Ovary (tissue), 7 donors: ENCODE measurements at regions not wholly inside any gene's neighbourhood (a gene's known extent, or its start where the extent isn't known, plus 50 kb on each side); places are given as distances from the start of the nearest gene placed in this dataset.
"Not testable (repeated sequence)": the region's sequence is repeated elsewhere in the genome, so short reads cannot be mapped to it uniquely, and the experiment has no call there.

Experiments
- DNase-seq, 5 donors: peaks; one replicate each; pipeline ENCODE4 v3.0.0-alpha.2; 2019 to 2020
- H3K27ac ChIP-seq, 2 donors: fragments of 200-600 bp; one replicate each; pipeline versions ENCODE4 v1.5.1 to v1.8.0; 2019 to 2022
- H3K27me3 ChIP-seq: fragments of 200-600 bp; one replicate; pipeline ENCODE4 v1.8.0; 2022
- H3K36me3 ChIP-seq: fragments of 200-600 bp; sonication (generic); one replicate; pipeline ENCODE4 v1.5.1; 2019
- H3K4me1 ChIP-seq: one replicate; pipeline ENCODE4 v1.8.1; 2013; ENCODE audit warnings: mild to moderate bottlenecking, moderate library complexity; ENCODE audit not compliant: insufficient read depth
- H3K4me3 ChIP-seq: fragments of 200-600 bp; sonication (generic); one replicate; pipeline ENCODE4 v1.5.1; 2017
- H3K9me3 ChIP-seq, 2 donors: fragments of 200-600 bp in 1 of 2; sonication (generic) in 1 of 2; one replicate each; pipeline versions ENCODE4 v1.5.1 to v1.8.1; 2013 to 2019; ENCODE audit warnings: mild to moderate bottlenecking in 1 of 2, moderate library complexity in 1 of 2
- EP300 ChIP-seq: sonication (generic); formaldehyde crosslinking; IDR thresholded peaks from one replicate; pipeline ENCODE4 v1.6.1; 2017; ENCODE audit warnings: antibody characterized with exemption
- POLR2A ChIP-seq: fragments of 450-650 bp; IDR thresholded peaks from one replicate; pipeline ENCODE4 v1.6.1; 2017; ENCODE audit warnings: antibody characterized with exemption, mild to moderate bottlenecking, moderate library complexity
- WGBS, 3 donors: extraction: QIAGEN DNeasy Blood & Tissue Kit in 1 of 3; methylation state at CpG; one replicate each; pipeline versions ENCODE4 v1.1.5 to v1.1.7; 2013 to 2017; 5-methylcytosine and 5-hydroxymethylcytosine counted together
- intact Hi-C, 4 donors: fragments of 100-400 bp; cut with DNase I; formaldehyde crosslinking; loops; one replicate each; pipeline versions ENCODE4 v1.11.0 to v1.15.1; 2022 to 2023
- TF ChIP-seq, protein P1 (sequence below), 3 donors: fragments of 450-650 bp in 2 of 3; fragments of 200-600 bp in 1 of 3; IDR thresholded peaks; one replicate each; pipeline versions ENCODE4 v1.5.1 to v1.8.0; 2016 to 2022; ENCODE audit warnings: antibody characterized with exemption in 3 of 3, mild to moderate bottlenecking in 1 of 3
- donor health status: DM: no; HTN: no; CAD: no; lungs with moderate emphysema.
- donor health status: DM: no; HTN: no; CAD: no.
- donor health status: Bipolar disorder and iron deficiency.
- donor health status: DM: no; HTN: no; CAD: no.
- donor health status: DM: yes; HTN: yes; CAD: no.

DNA sequence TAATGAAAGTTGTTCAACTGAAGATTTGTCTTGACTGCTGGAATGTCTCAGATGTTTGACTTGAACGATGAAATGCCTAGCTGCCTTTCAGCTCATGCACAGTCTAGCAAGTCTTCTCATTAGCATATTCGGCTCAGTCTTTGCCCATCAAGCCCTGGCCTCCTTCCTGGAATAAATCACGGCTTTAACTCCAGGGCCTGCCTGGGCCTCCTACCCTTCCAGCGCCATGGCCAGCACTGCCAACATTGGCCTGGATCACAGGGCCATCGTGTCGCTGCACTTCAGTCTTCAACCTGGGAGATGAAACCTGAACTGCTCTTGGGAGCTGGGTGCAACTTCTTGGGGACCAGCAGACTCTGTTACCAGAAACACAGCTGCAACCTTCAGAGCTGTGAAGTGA is 126.7 kb upstream of the TMEM260 start:
- WGBS, 3 donors = 77 to 83% (median 77%) methylated on average over 6 of the region's 6 CpGs
- TF ChIP-seq POLR2A = no peak
- TF ChIP-seq, protein P1, sequence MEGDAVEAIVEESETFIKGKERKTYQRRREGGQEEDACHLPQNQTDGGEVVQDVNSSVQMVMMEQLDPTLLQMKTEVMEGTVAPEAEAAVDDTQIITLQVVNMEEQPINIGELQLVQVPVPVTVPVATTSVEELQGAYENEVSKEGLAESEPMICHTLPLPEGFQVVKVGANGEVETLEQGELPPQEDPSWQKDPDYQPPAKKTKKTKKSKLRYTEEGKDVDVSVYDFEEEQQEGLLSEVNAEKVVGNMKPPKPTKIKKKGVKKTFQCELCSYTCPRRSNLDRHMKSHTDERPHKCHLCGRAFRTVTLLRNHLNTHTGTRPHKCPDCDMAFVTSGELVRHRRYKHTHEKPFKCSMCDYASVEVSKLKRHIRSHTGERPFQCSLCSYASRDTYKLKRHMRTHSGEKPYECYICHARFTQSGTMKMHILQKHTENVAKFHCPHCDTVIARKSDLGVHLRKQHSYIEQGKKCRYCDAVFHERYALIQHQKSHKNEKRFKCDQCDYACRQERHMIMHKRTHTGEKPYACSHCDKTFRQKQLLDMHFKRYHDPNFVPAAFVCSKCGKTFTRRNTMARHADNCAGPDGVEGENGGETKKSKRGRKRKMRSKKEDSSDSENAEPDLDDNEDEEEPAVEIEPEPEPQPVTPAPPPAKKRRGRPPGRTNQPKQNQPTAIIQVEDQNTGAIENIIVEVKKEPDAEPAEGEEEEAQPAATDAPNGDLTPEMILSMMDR (IDR thresholded peaks at IDR 0.05) = no peak
- TF ChIP-seq EP300 = no peak
- H3K9me3 ChIP-seq = no peaks in the 10 kb centered on the region
- H3K27me3 ChIP-seq = no peaks in the 10 kb centered on the region
- no peaks in the 10 kb centered on the region for H3K4me1 ChIP-seq
- no peak overlapping the region for H3K27ac ChIP-seq
- no peak overlapping the region for H3K4me3 ChIP-seq
- no peak for DNase-seq
- intact Hi-C loops = no loop called here
- H3K36me3 ChIP-seq = no peaks in the 10 kb centered on the region

DNA sequence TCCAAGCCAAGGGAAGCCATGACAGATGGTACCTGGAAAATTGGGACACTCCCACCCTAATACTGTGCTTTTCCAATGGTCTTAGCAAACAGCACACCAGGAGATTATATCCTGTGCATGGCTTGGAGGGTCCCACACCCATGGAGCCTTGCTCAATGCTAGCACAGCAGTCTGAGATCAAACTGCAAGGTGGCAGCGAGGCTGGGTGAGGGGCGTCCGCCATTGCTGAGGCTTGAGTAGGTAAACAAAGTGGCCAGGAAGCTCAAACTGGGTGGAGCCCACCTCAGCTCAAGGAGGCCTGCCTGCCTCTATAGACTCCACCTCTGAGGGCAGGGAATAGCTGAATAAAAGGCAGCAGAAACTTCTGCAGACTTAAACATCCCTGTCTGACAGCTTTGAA is 124.9 kb upstream of the TMEM260 start:
- H3K27me3 ChIP-seq, H3K27ac ChIP-seq, H3K9me3 ChIP-seq, H3K36me3 ChIP-seq, DNase-seq, H3K4me3 ChIP-seq, intact Hi-C loops, H3K4me1 ChIP-seq: not testable (repeated sequence)
- WGBS, 3 donors = 95 to 100% (median 96%) methylated on average over 3 of the region's 3 CpGs

DNA sequence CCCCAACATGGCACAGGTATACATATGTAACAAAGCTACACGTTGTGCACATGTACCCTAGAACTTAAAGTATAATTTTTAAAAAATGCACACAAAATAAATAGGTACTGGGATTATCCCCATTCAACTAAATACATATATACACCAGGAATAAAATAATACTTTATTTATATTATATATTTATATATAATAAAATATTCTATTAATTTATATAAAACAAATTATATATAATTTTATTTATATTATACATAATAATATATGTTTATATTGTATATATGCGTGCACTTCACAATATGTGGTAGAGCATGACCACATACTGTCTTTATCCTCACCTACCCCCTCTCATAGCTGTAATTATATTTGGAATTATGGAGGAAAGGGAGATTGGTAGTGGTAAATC is 119.1 kb upstream of the TMEM260 start:
- Histone ChIP-seq H3K4me1 (no peaks in the 10 kb centered on the region), H3K27ac (no peak overlapping the region), H3K27me3 (no peaks in the 10 kb centered on the region), H3K36me3 (no peaks in the 10 kb centered on the region), H3K4me3 (no peak overlapping the region), H3K9me3 (no peaks in the 10 kb centered on the region)
- WGBS, 3 donors = 93 to 96% (median 95%) methylated on average over 2 of the region's 2 CpGs
- DNase-seq = no peak
- intact Hi-C loops = no loop called here
- no peak for TF ChIP-seq POLR2A
- no peak for TF ChIP-seq EP300
- TF ChIP-seq, protein P1 (IDR thresholded peaks at IDR 0.05) = no peak

DNA sequence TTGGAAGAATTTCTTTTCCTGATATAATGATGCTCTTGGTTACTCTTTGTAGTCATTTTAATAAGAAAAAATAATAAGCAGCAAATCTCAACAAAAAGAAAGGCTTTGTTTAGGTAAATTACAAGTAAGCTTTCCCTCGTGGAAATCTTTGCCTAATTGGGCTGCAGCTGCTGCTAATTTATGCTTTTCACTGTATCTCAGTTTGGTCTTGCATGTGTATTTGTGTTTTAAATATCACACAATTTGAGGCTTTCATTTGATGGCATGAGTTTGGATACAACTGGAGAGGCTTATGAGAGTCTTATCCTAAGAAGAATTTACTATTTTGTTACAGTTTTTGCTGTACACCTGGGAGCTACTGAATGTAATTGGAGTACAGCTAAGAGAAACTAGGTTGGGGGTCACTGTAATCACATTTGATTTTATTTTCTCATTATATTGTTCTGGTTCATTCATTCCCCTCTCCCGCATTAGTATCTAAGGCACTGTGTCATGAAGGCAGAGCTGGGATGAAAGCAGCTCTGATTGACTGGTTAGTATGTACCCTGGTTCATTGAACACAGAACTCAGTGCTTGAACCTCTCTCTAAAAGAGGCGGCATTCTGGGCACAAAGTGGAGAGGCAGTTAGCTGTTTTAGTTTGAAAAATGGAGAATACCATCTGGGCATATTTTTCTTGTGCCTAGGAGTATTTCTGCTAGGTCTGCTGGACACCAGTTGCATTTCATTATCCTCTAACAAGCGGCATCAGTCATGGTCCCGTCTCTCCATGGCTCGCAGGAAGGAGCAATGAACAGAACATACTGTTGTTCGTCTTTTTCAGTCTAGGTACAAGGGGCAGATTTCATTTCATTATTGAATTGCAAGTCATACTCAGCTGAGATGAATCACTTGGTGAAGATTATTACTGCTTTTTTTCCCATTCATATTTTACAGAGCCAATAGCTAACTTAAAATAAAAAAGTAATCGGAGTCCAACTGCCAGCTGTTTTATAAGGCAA is 118.0 kb upstream of the TMEM260 start:
- Histone ChIP-seq H3K27ac (no peak overlapping the region), H3K27me3 (no peaks in the 10 kb centered on the region), H3K36me3 (no peaks in the 10 kb centered on the region), H3K4me1 (no peaks in the 10 kb centered on the region), H3K9me3 (no peaks in the 10 kb centered on the region), H3K4me3 (no peak overlapping the region)
- intact Hi-C loops = no loop called here
- no peak for DNase-seq
- WGBS, 3 donors = 62 to 69% (median 68%) methylated on average over 8 of the region's 8 CpGs
- TF ChIP-seq, protein P1 (IDR thresholded peaks at IDR 0.05) = no peak
- TF ChIP-seq EP300 = no peak
- TF ChIP-seq POLR2A = no peak

DNA sequence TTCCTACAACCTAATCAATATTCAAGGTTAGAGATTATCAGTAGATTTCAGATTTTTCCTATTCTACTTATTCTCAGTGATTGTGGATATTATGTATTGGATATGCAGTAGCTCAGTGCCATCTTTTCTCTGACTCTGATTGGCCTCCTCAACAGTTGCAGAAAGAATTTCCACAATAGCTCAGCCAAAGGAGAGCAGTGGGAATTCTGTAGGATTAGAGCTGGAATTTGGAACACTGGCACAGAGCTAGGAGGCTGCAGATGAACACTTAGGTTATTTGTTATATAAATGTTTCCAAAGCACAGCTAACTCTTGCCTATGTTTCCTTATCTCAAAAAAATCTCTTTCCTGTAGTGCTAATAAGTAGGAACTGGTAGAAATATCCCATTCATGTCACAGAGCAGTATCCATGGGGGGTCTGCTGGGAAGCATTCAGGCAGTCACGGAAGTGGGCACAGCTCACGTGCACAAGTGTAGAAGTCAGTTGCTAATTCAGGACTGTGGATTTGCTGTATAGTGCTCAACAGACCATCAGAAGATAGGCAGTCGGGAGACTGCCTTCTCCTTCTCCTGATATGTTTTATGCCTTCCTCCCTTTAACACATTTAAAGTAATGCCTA is 116.2 kb upstream of the TMEM260 start:
- TF ChIP-seq, protein P1 (IDR thresholded peaks at IDR 0.05) = no peak
- no peak for TF ChIP-seq POLR2A
- TF ChIP-seq EP300 = no peak
- no peaks in the 10 kb centered on the region for H3K4me1 ChIP-seq
- H3K36me3 ChIP-seq = no peaks in the 10 kb centered on the region
- no peak overlapping the region for H3K27ac ChIP-seq
- DNase-seq = no peak
- intact Hi-C loops = no loop called here
- WGBS, 3 donors = 77 to 90% (median 86%) methylated on average over 3 of the region's 3 CpGs
- H3K27me3 ChIP-seq = no peaks in the 10 kb centered on the region
- H3K9me3 ChIP-seq = no peaks in the 10 kb centered on the region
- no peak overlapping the region for H3K4me3 ChIP-seq
